Endothelial cell of umbilical vein (primary cell): ENCODE measurements at regions not wholly inside any gene's neighbourhood (a gene's known extent, or its start where the extent isn't known, plus 50 kb on each side); places are given as distances from the start of the nearest gene placed in this dataset.

Experiments used
- BruUV-seq: library from RNA; stranded (reverse); fragments of 400-500 nt; replicated peaks from 2 replicates; lab custom pipeline; 2021; lab: Mats Ljungman, UMichigan
- CTCF ChIA-PET: fragments of 300-600, 350-600 bp; sonication (Branson Sonifier 250); formaldehyde crosslinking; loops from one replicate; lab custom pipeline; 2021; ENCODE audit warnings: antibody characterized with exemption, inconsistent platforms; lab: Charles Lee
- POLR2A ChIA-PET: fragments of 300-600, 350-600 bp; sonication (Branson Sonifier 250); formaldehyde crosslinking; loops from one replicate; lab custom pipeline; 2021; ENCODE audit warnings: antibody characterized with exemption, inconsistent platforms; lab: Charles Lee
- DNase-seq: peaks from one replicate; pipeline ENCODE4 v3.0.0-alpha.2; 2011; ENCODE audit warnings: low read depth, low spot score
- FAIRE-seq: peaks from 2 replicates; lab custom pipeline; 2011; peaks lifted over from hg19 to GRCh38; lab: Jason Lieb, UNC
- H2AFZ ChIP-seq: 2 replicates; pipeline ENCODE4 v1.6.0; 2012; ENCODE audit warnings: low read depth, low read length, control low read depth, inconsistent platforms
- H3K27ac ChIP-seq: 2 replicates; pipeline ENCODE4 v1.5.1; 2011; ENCODE audit warnings: low read depth, mild to moderate bottlenecking, control low read depth, low read length, moderate library complexity; ENCODE audit not compliant: insufficient read depth
- H3K27me3 ChIP-seq, 2 experiments: 2 replicates each; pipeline versions ENCODE4 v1.6.0 to v1.6.1; 2011; ENCODE audit warnings: low read length in 2 of 2, mixed read lengths in 1 of 2; ENCODE audit not compliant: control insufficient read depth in 2 of 2, insufficient read depth in 2 of 2
- H3K36me3 ChIP-seq, 2 experiments: 2 replicates in 1 of 2; 3 replicates in 1 of 2; pipeline ENCODE4 v1.5.1; 2011; ENCODE audit warnings: low read length in 2 of 2, mild to moderate bottlenecking in 1 of 2, moderate library complexity in 1 of 2; ENCODE audit not compliant: control insufficient read depth in 2 of 2, insufficient read depth in 2 of 2; ENCODE audit errors: extremely low read depth in 1 of 2
- H3K4me1 ChIP-seq: 3 replicates; pipeline ENCODE4 v1.5.1; 2011; ENCODE audit warnings: mild to moderate bottlenecking, low read length; ENCODE audit not compliant: control insufficient read depth, insufficient read depth; ENCODE audit errors: extremely low read depth
- H3K4me2 ChIP-seq: 2 replicates; pipeline ENCODE4 v1.6.1; 2011; ENCODE audit warnings: low read length, control low read depth, mixed read lengths; ENCODE audit not compliant: insufficient read depth
- H3K4me3 ChIP-seq, 3 experiments: fragments of 200-600 bp in 1 of 3; sonication (generic), shearing (Covaris generic) in 1 of 3; replicated peaks in 1 of 3; 2 replicates each; pipeline ENCODE4 v1.5.1; 2011 to 2016; ENCODE audit warnings: control low read depth in 3 of 3, low read length in 3 of 3, mild to moderate bottlenecking in 2 of 3, inconsistent platforms in 1 of 3, low read depth in 1 of 3, moderate library complexity in 1 of 3; ENCODE audit not compliant: insufficient read depth in 1 of 3
- H3K79me2 ChIP-seq: 2 replicates; pipeline ENCODE4 v1.6.0; 2012; ENCODE audit warnings: low read length, inconsistent platforms; ENCODE audit not compliant: control insufficient read depth, insufficient read depth
- H3K9ac ChIP-seq: replicated peaks from 2 replicates; pipeline ENCODE3; 2011; ENCODE audit warnings: low read length, control low read depth; ENCODE audit not compliant: insufficient read depth; ENCODE audit errors: extremely low read depth
- H3K9me1 ChIP-seq: replicated peaks from 3 replicates; pipeline ENCODE4 v1.6.0; 2011; ENCODE audit warnings: mild to moderate bottlenecking, low read length; ENCODE audit not compliant: control insufficient read depth, insufficient read depth; ENCODE audit errors: extremely low read depth
- H3K9me3 ChIP-seq: replicated peaks from 2 replicates; pipeline ENCODE4 v1.5.1; 2012; ENCODE audit warnings: low read length, inconsistent platforms; ENCODE audit not compliant: control insufficient read depth, insufficient read depth
- H4K20me1 ChIP-seq: replicated peaks from 2 replicates; pipeline ENCODE3; 2011; ENCODE audit warnings: mild to moderate bottlenecking, low read length; ENCODE audit not compliant: control insufficient read depth, insufficient read depth; ENCODE audit errors: extremely low read depth
- EZH2 ChIP-seq: IDR thresholded peaks from 2 replicates; pipeline ENCODE4 v1.6.1; 2012; ENCODE audit warnings: borderline replicate concordance, low read depth, mild to moderate bottlenecking, moderate library complexity, low read length, inconsistent platforms; ENCODE audit not compliant: severe bottlenecking
- FOS ChIP-seq: IDR thresholded peaks from 2 replicates; pipeline ENCODE4 v1.6.1; 2011; ENCODE audit warnings: mild to moderate bottlenecking, low read length, moderate library complexity, borderline replicate concordance; ENCODE audit not compliant: insufficient read depth
- GATA2 ChIP-seq: IDR thresholded peaks from 2 replicates; pipeline ENCODE4 v1.7.0; 2011; ENCODE audit warnings: low read depth, mild to moderate bottlenecking, moderate library complexity, mixed read lengths, low read length; ENCODE audit not compliant: insufficient read length, insufficient read depth
- JUN ChIP-seq: IDR thresholded peaks from 2 replicates; pipeline ENCODE4 v1.6.1; 2011; ENCODE audit warnings: borderline replicate concordance, low read depth; ENCODE audit not compliant: insufficient read length, insufficient read depth
- MYC ChIP-seq: IDR thresholded peaks from one replicate; pipeline ENCODE4 v1.6.1; 2011; ENCODE audit warnings: mild to moderate bottlenecking, low read depth, low read length
- POLR2A ChIP-seq: IDR thresholded peaks from 2 replicates; pipeline ENCODE4 v1.6.1; 2012; ENCODE audit warnings: low read depth, mild to moderate bottlenecking, control low read depth, low read length
- POLR2AphosphoS5 ChIP-seq: IDR thresholded peaks from 2 replicates; pipeline ENCODE4 v1.6.1; 2012; ENCODE audit warnings: low read depth, mild to moderate bottlenecking, control low read depth, low read length, moderate library complexity; ENCODE audit not compliant: insufficient read depth
- dilution Hi-C: fragments of 300-500 bp; cut with MboI; formaldehyde crosslinking; loops from one replicate; pipeline ENCODE4 v1.15.0; 2019; ENCODE audit warnings: low sequenced_read_pairs; ENCODE audit not compliant: extremely low pct_ligation_motif_present
- intact Hi-C: fragments of 100-400 bp; cut with micrococcal nuclease; formaldehyde crosslinking; loops from one replicate; pipeline ENCODE4 v1.10.0; 2022
- TF ChIP-seq, protein P1 (sequence below), 2 donors: IDR thresholded peaks; 1 replicate in 1 of 2; 2 replicates in 1 of 2; pipeline ENCODE4 v1.5.1; 2011; ENCODE audit warnings: low read length in 2 of 2, mild to moderate bottlenecking in 2 of 2, moderate library complexity in 2 of 2, control low read depth in 1 of 2, inconsistent platforms in 1 of 2, low read depth in 1 of 2; ENCODE audit not compliant: insufficient read depth in 1 of 2; ENCODE audit errors: extremely low read depth in 1 of 2
- TF ChIP-seq, protein P2 (sequence below): IDR thresholded peaks from 2 replicates; pipeline ENCODE4 v1.6.1; 2011; ENCODE audit not compliant: insufficient read depth, insufficient read length

DNA sequence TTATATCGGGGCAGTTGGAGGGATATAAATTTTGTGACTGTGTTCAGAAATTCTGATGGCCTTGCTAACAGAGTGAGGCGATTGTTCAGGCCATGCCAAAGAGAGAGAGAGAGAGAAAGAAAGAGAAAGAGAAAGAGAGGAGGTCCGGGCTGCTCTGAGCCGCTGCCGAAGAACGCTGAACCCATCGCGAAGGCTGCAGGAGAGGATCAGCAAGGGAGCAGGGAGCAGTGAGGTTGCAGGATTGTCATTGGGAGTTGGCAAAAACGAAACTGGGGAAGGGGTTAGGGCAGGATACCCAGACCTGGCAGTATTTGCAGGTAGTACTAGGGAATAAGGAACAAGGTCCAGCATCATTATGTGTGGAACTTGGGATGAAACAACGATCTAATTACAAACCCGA is 537.1 kb downstream of the INSC start:
- intact Hi-C loops, result loop anchor here (2.0 kb wide), 1 partner anchor 167 kb away; no protein-coding TSS in a partner anchor

More for the DNA sequence above, 537.1 kb downstream of the INSC start:
- dilution Hi-C loops, result no loop called here
- H3K36me3 ChIP-seq, result no peaks in the 10 kb centered on the region
- H3K4me2 ChIP-seq, result no peak overlapping the region
- no peak overlapping the region for H2AFZ ChIP-seq
- TF ChIP-seq, protein P1, sequence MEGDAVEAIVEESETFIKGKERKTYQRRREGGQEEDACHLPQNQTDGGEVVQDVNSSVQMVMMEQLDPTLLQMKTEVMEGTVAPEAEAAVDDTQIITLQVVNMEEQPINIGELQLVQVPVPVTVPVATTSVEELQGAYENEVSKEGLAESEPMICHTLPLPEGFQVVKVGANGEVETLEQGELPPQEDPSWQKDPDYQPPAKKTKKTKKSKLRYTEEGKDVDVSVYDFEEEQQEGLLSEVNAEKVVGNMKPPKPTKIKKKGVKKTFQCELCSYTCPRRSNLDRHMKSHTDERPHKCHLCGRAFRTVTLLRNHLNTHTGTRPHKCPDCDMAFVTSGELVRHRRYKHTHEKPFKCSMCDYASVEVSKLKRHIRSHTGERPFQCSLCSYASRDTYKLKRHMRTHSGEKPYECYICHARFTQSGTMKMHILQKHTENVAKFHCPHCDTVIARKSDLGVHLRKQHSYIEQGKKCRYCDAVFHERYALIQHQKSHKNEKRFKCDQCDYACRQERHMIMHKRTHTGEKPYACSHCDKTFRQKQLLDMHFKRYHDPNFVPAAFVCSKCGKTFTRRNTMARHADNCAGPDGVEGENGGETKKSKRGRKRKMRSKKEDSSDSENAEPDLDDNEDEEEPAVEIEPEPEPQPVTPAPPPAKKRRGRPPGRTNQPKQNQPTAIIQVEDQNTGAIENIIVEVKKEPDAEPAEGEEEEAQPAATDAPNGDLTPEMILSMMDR (IDR thresholded peaks at IDR 0.05; ENCODE audit: extremely low read depth in 1 of 2, insufficient read depth in 1 of 2, low read depth in 1 of 2, low read length in 2 of 2), result no peak
- TF ChIP-seq POLR2AphosphoS5 (no peak), JUN (no peak), GATA2 (no peak), EZH2 (no peak), POLR2A (no peak), FOS (no peak), MYC (no peak)
- TF ChIP-seq, protein P2, sequence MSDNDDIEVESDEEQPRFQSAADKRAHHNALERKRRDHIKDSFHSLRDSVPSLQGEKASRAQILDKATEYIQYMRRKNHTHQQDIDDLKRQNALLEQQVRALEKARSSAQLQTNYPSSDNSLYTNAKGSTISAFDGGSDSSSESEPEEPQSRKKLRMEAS, result no peak
- no peak overlapping the region for H3K27ac ChIP-seq
- no peak overlapping the region for H3K9ac ChIP-seq
- no peaks in the 10 kb centered on the region for H3K79me2 ChIP-seq
- FAIRE-seq (no peak), DNase-seq (no peak)
- ChIA-PET CTCF (interaction anchor here (1.1 to 2.8 kb wide), 2 partner anchors 954 to 962 kb away, joined by 4 to 14 read pairs; no protein-coding TSS in a partner anchor), POLR2A (interaction anchor here (0.6 kb wide), 1 partner anchor 61 kb away, joined by 3 read pairs; no protein-coding TSS in a partner anchor)
- H3K9me3 ChIP-seq, result no peaks in the 10 kb centered on the region
- H3K9me1 ChIP-seq, result no peaks in the 10 kb centered on the region
- H3K27me3 ChIP-seq, result no peaks in the 10 kb centered on the region
- no peaks in the 10 kb centered on the region for H4K20me1 ChIP-seq
- H3K4me1 ChIP-seq, result peaks cover 3% of the 10 kb centered on the region
- no peak overlapping the region for H3K4me3 ChIP-seq
- BruUV-seq, result no TSS peak
